ENCODE measurements at regions not wholly inside any gene's neighbourhood (a gene's known extent, or its start where the extent isn't known, plus 50 kb on each side); places are given as distances from the start of the nearest gene placed in this dataset.

GRCh38 chr9:28758971-28759370 lies 1185.7 kb upstream of the C9orf72 start:
- Histone ChIP-seq H3K4me1 (ENCODE audit: control insufficient read depth, insufficient read depth, low read length) (no peaks in the 10 kb centered on the region), H3K4me3 (ENCODE audit: low read depth, low read length) (no peak overlapping the region), H3K9me3 (ENCODE audit: control insufficient read depth, insufficient read depth, low read depth, low read length) (no peaks in the 10 kb centered on the region), H3K27ac (ENCODE audit: extremely low read depth, low read depth, low read length) (no peak overlapping the region), H3K36me3 (ENCODE audit: control insufficient read depth in 2 of 2, insufficient read depth in 1 of 2, low read length in 2 of 2) (no peaks in the 10 kb centered on the region)
- CTCF ChIA-PET = no interaction called here
- POLR2A ChIA-PET = no interaction called here
- TF ChIP-seq ATF2 (tag by site-specific recombination; IDR thresholded peaks at IDR 0.05; ENCODE audit: low read depth) = no peak
- TF ChIP-seq KLF8 (tag by site-specific recombination; IDR thresholded peaks at IDR 0.05) = no peak
- no peak for TF ChIP-seq ZBTB1 (tag by site-specific recombination; IDR thresholded peaks at IDR 0.05)
- no peak for TF ChIP-seq ZSCAN4 (tag by site-specific recombination; IDR thresholded peaks at IDR 0.05)
- no peak for TF ChIP-seq ZNF830 (tag by site-specific recombination; IDR thresholded peaks at IDR 0.05; ENCODE audit: low read depth)
- TF ChIP-seq ZNF23 (tag by site-specific recombination; IDR thresholded peaks at IDR 0.05; ENCODE audit: borderline replicate concordance) = no peak
- no peak for TF ChIP-seq ZNF394 (tag by site-specific recombination; IDR thresholded peaks at IDR 0.05; ENCODE audit: borderline replicate concordance)
- TF ChIP-seq ZNF324 (tag by site-specific recombination; IDR thresholded peaks at IDR 0.05) = no peak
- TF ChIP-seq ZNF777 (tag by site-specific recombination; IDR thresholded peaks at IDR 0.05; ENCODE audit: borderline replicate concordance) = no peak
- TF ChIP-seq ZNF664 (tag by site-specific recombination; IDR thresholded peaks at IDR 0.05) = no peak

GRCh38 chr9:28762167-28762566 lies 1188.9 kb upstream of the C9orf72 start:
- no peak for TF ChIP-seq ZNF223 (tag by site-specific recombination; IDR thresholded peaks at IDR 0.05)
- no peak for TF ChIP-seq ZNF366 (tag by site-specific recombination; conservative IDR thresholded peaks at IDR 0.05)
- TF ChIP-seq ZNF335 (tag by site-specific recombination; conservative IDR thresholded peaks at IDR 0.05) = no peak
- no peak for TF ChIP-seq ZBTB49 (tag by site-specific recombination; IDR thresholded peaks at IDR 0.05; ENCODE audit: low read depth)
- no peak for TF ChIP-seq PATZ1 (tag by site-specific recombination; IDR thresholded peaks at IDR 0.05)
- TF ChIP-seq ZNF521 (tag by site-specific recombination; IDR thresholded peaks at IDR 0.05) = no peak
- TF ChIP-seq ZNF664 (tag by site-specific recombination; IDR thresholded peaks at IDR 0.05) = no peak
- no peak for TF ChIP-seq WT1 (tag by site-specific recombination; IDR thresholded peaks at IDR 0.05)
- TF ChIP-seq PRDM2 (tag by site-specific recombination; IDR thresholded peaks at IDR 0.05; ENCODE audit: borderline replicate concordance) = no peak
- TF ChIP-seq ZNF488 (tag by site-specific recombination; IDR thresholded peaks at IDR 0.05) = no peak
- no peak for TF ChIP-seq ZNF221 (tag by site-specific recombination; IDR thresholded peaks at IDR 0.05; ENCODE audit: borderline replicate concordance)
- CTCF ChIA-PET = interaction anchor here (1.4 kb wide), 1 partner anchor 12 kb away, joined by 8 read pairs; no protein-coding TSS in a partner anchor
- H3K4me3 ChIP-seq (ENCODE audit: low read depth, low read length) = no peak overlapping the region
- no peak overlapping the region for H3K27ac ChIP-seq (ENCODE audit: extremely low read depth, low read depth, low read length)
- no peaks in the 10 kb centered on the region for H3K9me3 ChIP-seq (ENCODE audit: control insufficient read depth, insufficient read depth, low read depth, low read length)
- POLR2A ChIA-PET = no interaction called here
- no peaks in the 10 kb centered on the region for H3K4me1 ChIP-seq (ENCODE audit: control insufficient read depth, insufficient read depth, low read length)
- no peaks in the 10 kb centered on the region for H3K36me3 ChIP-seq (ENCODE audit: control insufficient read depth in 2 of 2, insufficient read depth in 1 of 2, low read length in 2 of 2)

All from HEK293 (cell line).